Memory B cell (primary cell): ENCODE measurements at regions not wholly inside any gene's neighbourhood (a gene's known extent, or its start where the extent isn't known, plus 50 kb on each side); places are given as distances from the start of the nearest gene placed in this dataset.

Source experiments
- ATAC-seq: fragments of 150-1000 bp; cut with Tn5 transposase; 2 replicates; pipeline ENCODE4 v1.10.0; 2021; ENCODE audit warnings: low read depth, mild to moderate bottlenecking, moderate library complexity
- DNase-seq, 2 donors: peaks; one replicate each; pipeline ENCODE4 v3.0.0; 2022; ENCODE audit warnings: low spot score in 2 of 2
- H3K27ac Mint-ChIP-seq: one replicate; pipeline ENCODE4 v1.8.0; 2022; ENCODE audit warnings: mild to moderate bottlenecking, moderate library complexity, mixed read lengths
- H3K27me3 Mint-ChIP-seq: one replicate; pipeline ENCODE4 v1.8.0; 2022; ENCODE audit warnings: mixed read lengths
- H3K36me3 Mint-ChIP-seq: one replicate; pipeline ENCODE4 v1.8.0; 2022; ENCODE audit warnings: mild to moderate bottlenecking, mixed read lengths
- H3K4me1 Mint-ChIP-seq: one replicate; pipeline ENCODE4 v1.8.0; 2022; ENCODE audit warnings: mixed read lengths
- H3K4me3 Mint-ChIP-seq: one replicate; pipeline ENCODE4 v1.8.0; 2022; ENCODE audit warnings: mild to moderate bottlenecking, moderate library complexity, mixed read lengths
- H3K9me3 Mint-ChIP-seq: one replicate; pipeline ENCODE4 v1.8.0; 2022; ENCODE audit warnings: mixed read lengths

- H3K27ac Mint-ChIP-seq, result no peak overlapping the region
- H3K9me3 Mint-ChIP-seq, result peaks cover 1% of the 10 kb centered on the region
- DNase-seq, result no peak
- H3K4me1 Mint-ChIP-seq, result no peaks in the 10 kb centered on the region
- H3K36me3 Mint-ChIP-seq, result no peaks in the 10 kb centered on the region
- no peak overlapping the region for H3K4me3 Mint-ChIP-seq
- ATAC-seq, result no peak
- no peaks in the 10 kb centered on the region for H3K27me3 Mint-ChIP-seq
Measured at GRCh38 chr4:96149894-96150293, 310.0 kb downstream of the PDHA2 start.

GRCh38 chr4:96150466-96150865 is 310.6 kb downstream of the PDHA2 start:
- DNase-seq, result no peak
- no peaks in the 10 kb centered on the region for H3K4me1 Mint-ChIP-seq

GRCh38 chr4:96152824-96153223 is 312.9 kb downstream of the PDHA2 start:
- no peak overlapping the region for H3K27ac Mint-ChIP-seq
- DNase-seq (no peak), ATAC-seq (no peak)
- no peaks in the 10 kb centered on the region for H3K27me3 Mint-ChIP-seq
- H3K4me1 Mint-ChIP-seq, result no peaks in the 10 kb centered on the region
- peaks cover 4% of the 10 kb centered on the region for H3K9me3 Mint-ChIP-seq
- no peaks in the 10 kb centered on the region for H3K36me3 Mint-ChIP-seq
- no peak overlapping the region for H3K4me3 Mint-ChIP-seq

More at GRCh38 chr4:96150466-96150865, 310.6 kb downstream of the PDHA2 start:
- Mint-ChIP-seq H3K9me3 (peaks cover 1% of the 10 kb centered on the region), H3K36me3 (no peaks in the 10 kb centered on the region), H3K27me3 (no peaks in the 10 kb centered on the region), H3K4me3 (no peak overlapping the region), H3K27ac (no peak overlapping the region)
- no peak for ATAC-seq

- ATAC-seq (no peak), DNase-seq (no peak)
- no peaks in the 10 kb centered on the region for H3K27me3 Mint-ChIP-seq
- no peaks in the 10 kb centered on the region for H3K4me1 Mint-ChIP-seq
- peaks cover 5% of the 10 kb centered on the region for H3K9me3 Mint-ChIP-seq
- no peak overlapping the region for H3K4me3 Mint-ChIP-seq
- no peak overlapping the region for H3K27ac Mint-ChIP-seq
- no peaks in the 10 kb centered on the region for H3K36me3 Mint-ChIP-seq
Measured at GRCh38 chr4:96154676-96155075, 314.8 kb downstream of the PDHA2 start.

- H3K27ac Mint-ChIP-seq, result no peak overlapping the region
- DNase-seq (no peak), ATAC-seq (no peak)
- no peaks in the 10 kb centered on the region for H3K36me3 Mint-ChIP-seq
- no peaks in the 10 kb centered on the region for H3K4me1 Mint-ChIP-seq
- no peak overlapping the region for H3K4me3 Mint-ChIP-seq
- peaks cover 2% of the 10 kb centered on the region for H3K9me3 Mint-ChIP-seq
- H3K27me3 Mint-ChIP-seq, result no peaks in the 10 kb centered on the region
Measured at GRCh38 chr4:96162636-96163035, 322.7 kb downstream of the PDHA2 start.

DNA sequence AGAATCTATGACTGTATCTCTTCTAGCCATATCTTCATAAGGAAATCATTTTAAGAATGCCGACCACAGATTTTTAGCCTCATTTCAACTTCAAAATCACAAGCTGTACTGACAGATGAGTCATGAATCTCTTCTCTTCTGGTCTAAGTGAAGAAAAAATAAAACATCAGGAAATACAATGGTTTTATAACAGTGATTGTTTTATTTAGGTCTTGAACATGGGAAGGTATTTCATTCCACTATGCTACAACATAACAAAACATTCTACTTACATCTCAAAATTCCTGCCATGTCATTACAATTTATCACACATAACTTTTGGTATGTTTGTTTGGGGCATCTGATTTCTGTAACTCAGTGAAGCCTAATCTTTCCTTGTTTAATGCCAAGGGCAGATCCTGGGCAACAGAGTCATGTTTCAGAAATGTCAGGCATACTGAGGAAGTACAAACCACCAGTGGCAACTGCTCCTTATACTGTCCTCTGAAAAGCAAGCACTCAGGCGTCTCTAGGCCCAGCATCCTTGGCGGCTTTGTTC is 325.0 kb downstream of the PDHA2 start:
- no peak overlapping the region for H3K27ac Mint-ChIP-seq
- no peaks in the 10 kb centered on the region for H3K27me3 Mint-ChIP-seq
- no peaks in the 10 kb centered on the region for H3K4me1 Mint-ChIP-seq
- H3K4me3 Mint-ChIP-seq, result no peak overlapping the region
- no peaks in the 10 kb centered on the region for H3K9me3 Mint-ChIP-seq
- no peaks in the 10 kb centered on the region for H3K36me3 Mint-ChIP-seq
- no peak for ATAC-seq
- no peak for DNase-seq

DNA sequence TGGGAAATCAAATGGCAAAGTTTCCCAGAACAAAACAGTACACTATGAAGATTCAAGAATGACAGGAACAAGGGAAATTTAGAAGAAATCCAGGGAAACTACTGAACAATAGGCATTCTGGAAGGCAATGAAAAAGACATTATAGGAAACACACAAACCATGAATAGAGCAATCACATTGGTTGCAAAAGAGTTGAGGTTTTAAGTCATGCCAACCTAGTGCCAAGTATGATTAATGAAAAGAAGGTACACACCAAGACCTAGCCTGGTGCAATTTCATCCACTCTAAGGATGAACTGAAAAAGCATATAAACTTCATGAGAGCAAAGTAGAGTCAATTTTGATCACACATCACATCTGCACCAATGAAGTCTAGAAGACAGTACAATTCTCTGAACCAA is 326.9 kb downstream of the PDHA2 start:
- H3K4me1 Mint-ChIP-seq, result no peaks in the 10 kb centered on the region
- ATAC-seq, result no peak
- H3K4me3 Mint-ChIP-seq, result no peak overlapping the region
- H3K9me3 Mint-ChIP-seq, result no peaks in the 10 kb centered on the region
- no peak for DNase-seq
- H3K27ac Mint-ChIP-seq, result no peak overlapping the region
- no peaks in the 10 kb centered on the region for H3K27me3 Mint-ChIP-seq
- H3K36me3 Mint-ChIP-seq, result no peaks in the 10 kb centered on the region

- Mint-ChIP-seq H3K9me3 (no peaks in the 10 kb centered on the region), H3K27ac (no peak overlapping the region), H3K4me3 (no peak overlapping the region), H3K27me3 (no peaks in the 10 kb centered on the region), H3K4me1 (no peaks in the 10 kb centered on the region), H3K36me3 (no peaks in the 10 kb centered on the region)
- DNase-seq (no peak), ATAC-seq (no peak)
Measured at GRCh38 chr4:96170198-96170597, 330.3 kb downstream of the PDHA2 start.

DNA sequence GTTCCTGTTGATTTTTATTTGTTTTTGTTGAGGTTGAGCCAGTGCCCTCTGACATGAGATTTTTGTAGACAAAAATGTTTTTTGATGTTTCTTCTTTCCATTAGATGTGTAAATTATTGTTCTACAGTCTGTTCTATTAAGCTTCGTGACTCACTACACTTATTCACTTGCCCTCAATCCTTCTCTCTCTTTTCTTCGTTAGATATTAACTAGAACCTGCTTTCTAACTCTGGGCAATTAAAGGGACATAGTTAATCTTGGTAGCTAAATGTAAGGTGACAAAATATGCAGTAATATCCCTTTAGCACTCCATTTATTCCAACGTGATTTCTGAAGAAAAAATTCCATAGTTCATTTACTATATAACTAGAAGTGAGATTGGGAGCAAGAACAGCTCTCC is 333.9 kb downstream of the PDHA2 start:
- ATAC-seq, result no peak
- no peaks in the 10 kb centered on the region for H3K27me3 Mint-ChIP-seq
- DNase-seq, result no peak
- H3K4me3 Mint-ChIP-seq, result no peak overlapping the region
- H3K27ac Mint-ChIP-seq, result no peak overlapping the region
- H3K36me3 Mint-ChIP-seq, result no peaks in the 10 kb centered on the region
- H3K9me3 Mint-ChIP-seq, result no peaks in the 10 kb centered on the region
- H3K4me1 Mint-ChIP-seq, result no peaks in the 10 kb centered on the region

DNA sequence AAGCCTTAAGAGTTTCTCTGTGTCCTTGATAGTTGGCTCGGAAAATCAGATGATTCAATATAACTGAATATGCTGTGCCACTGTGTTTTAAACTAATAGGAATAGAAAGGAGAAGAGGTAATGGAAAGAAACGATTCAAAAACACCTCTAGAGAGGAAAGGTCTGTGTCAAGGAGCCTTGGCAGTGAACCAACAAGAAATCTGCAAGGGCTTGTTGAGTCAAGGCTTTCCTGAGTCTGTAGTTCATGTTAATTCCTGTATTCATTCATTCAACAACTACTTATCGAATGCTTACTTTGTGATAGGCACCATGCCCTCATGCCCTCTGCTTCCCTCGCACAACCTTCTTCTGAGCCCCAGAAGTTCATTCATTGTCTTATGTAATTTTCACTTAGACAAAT is 336.0 kb downstream of the PDHA2 start:
- no peak overlapping the region for H3K4me3 Mint-ChIP-seq
- DNase-seq (no peak), ATAC-seq (no peak)
- no peak overlapping the region for H3K27ac Mint-ChIP-seq
- no peaks in the 10 kb centered on the region for H3K9me3 Mint-ChIP-seq
- H3K4me1 Mint-ChIP-seq, result no peaks in the 10 kb centered on the region
- H3K27me3 Mint-ChIP-seq, result no peaks in the 10 kb centered on the region
- no peaks in the 10 kb centered on the region for H3K36me3 Mint-ChIP-seq

DNA sequence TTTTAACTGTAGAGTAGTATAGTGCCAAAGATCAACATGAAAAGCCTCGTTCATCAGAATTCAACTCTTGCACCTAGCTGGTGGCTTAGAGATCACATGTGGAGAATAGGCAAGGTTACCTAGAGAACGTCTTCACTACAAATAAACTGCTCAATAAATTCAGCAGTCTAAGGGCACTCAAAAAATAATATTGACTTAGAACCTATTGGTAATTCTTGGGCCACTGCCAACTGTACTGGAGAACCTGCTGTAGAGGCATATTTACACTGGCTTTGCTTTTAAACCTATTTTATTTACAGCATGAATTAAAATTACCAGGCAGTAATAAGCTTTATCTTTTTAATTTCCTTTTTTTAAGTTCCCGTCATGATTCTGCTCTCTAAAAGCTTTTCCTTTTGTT is 343.7 kb downstream of the PDHA2 start:
- H3K27me3 Mint-ChIP-seq, result no peaks in the 10 kb centered on the region
- peaks cover 3% of the 10 kb centered on the region for H3K9me3 Mint-ChIP-seq
- no peak overlapping the region for H3K4me3 Mint-ChIP-seq
- H3K36me3 Mint-ChIP-seq, result no peaks in the 10 kb centered on the region
- no peaks in the 10 kb centered on the region for H3K4me1 Mint-ChIP-seq
- ATAC-seq (no peak), DNase-seq (no peak)
- no peak overlapping the region for H3K27ac Mint-ChIP-seq

GRCh38 chr4:96186593-96186992 is 346.7 kb downstream of the PDHA2 start:
- DNase-seq, result no peak
- peaks cover 4% of the 10 kb centered on the region for H3K9me3 Mint-ChIP-seq
- no peak overlapping the region for H3K4me3 Mint-ChIP-seq

DNA sequence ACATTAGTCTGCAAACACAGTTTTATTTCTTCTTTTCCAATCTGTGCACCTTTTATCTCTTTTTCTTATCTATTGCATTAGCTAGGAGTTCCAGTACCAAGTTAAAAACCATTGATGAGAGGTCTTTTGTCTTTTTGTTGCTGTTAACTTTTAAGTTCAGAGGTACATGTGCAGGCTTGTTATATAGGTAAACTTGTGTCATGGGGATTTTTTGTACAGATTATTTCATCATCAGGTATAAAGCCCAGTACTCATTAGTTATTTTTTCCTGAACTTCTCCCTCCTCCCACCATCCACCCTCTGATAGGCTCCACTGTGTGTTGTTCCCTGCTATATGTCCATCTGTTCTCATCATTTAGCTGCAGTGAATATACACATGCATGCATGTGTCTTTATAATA is 349.9 kb downstream of the PDHA2 start:
- Mint-ChIP-seq H3K4me1 (no peaks in the 10 kb centered on the region), H3K9me3 (peaks cover 4% of the 10 kb centered on the region), H3K27ac (no peak overlapping the region), H3K4me3 (no peak overlapping the region), H3K27me3 (no peaks in the 10 kb centered on the region), H3K36me3 (no peaks in the 10 kb centered on the region)
- no peak for ATAC-seq
- no peak for DNase-seq

More at GRCh38 chr4:96186593-96186992, 346.7 kb downstream of the PDHA2 start:
- Mint-ChIP-seq H3K36me3 (no peaks in the 10 kb centered on the region), H3K4me1 (no peaks in the 10 kb centered on the region), H3K27me3 (no peaks in the 10 kb centered on the region), H3K27ac (no peak overlapping the region)
- no peak for ATAC-seq

DNA sequence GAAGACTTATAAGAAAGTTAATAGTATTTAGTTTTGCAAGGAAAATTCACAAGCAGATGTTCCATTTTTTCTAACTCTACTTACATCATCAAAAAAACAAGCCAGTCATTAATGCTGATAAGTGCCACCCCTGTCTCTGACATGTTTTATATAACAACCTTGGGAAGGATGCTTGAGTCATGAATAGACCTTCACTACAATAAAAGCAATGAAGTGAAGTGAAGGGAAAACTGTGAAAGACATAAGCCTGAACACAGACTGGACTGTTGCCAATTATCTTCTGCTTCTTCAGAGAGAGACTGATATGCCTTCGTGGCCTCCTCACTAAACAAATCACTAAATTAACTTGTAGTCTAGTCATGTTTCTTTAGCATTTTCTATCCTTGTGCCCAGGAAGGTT is 353.2 kb downstream of the PDHA2 start:
- H3K27me3 Mint-ChIP-seq, result no peaks in the 10 kb centered on the region
- H3K36me3 Mint-ChIP-seq, result no peaks in the 10 kb centered on the region
- H3K9me3 Mint-ChIP-seq, result peaks cover 6% of the 10 kb centered on the region
- no peak for ATAC-seq
- no peak overlapping the region for H3K27ac Mint-ChIP-seq
- H3K4me3 Mint-ChIP-seq, result no peak overlapping the region
- H3K4me1 Mint-ChIP-seq, result no peaks in the 10 kb centered on the region
- no peak for DNase-seq

GRCh38 chr4:96194993-96195392 is 355.1 kb downstream of the PDHA2 start:
- Mint-ChIP-seq H3K36me3 (no peaks in the 10 kb centered on the region), H3K27me3 (no peaks in the 10 kb centered on the region), H3K4me1 (no peaks in the 10 kb centered on the region)

More at GRCh38 chr4:96194993-96195392, 355.1 kb downstream of the PDHA2 start:
- H3K9me3 Mint-ChIP-seq, result peaks cover 5% of the 10 kb centered on the region
- DNase-seq (no peak), ATAC-seq (no peak)
- H3K4me3 Mint-ChIP-seq, result no peak overlapping the region
- H3K27ac Mint-ChIP-seq, result no peak overlapping the region
